ENCODE measurements at regions not wholly inside any gene's neighbourhood (a gene's known extent, or its start where the extent isn't known, plus 50 kb on each side); places are given as distances from the start of the nearest gene placed in this dataset.
"Not testable (repeated sequence)": the region's sequence is repeated elsewhere in the genome, so short reads cannot be mapped to it uniquely, and the experiment has no call there.

DNA sequence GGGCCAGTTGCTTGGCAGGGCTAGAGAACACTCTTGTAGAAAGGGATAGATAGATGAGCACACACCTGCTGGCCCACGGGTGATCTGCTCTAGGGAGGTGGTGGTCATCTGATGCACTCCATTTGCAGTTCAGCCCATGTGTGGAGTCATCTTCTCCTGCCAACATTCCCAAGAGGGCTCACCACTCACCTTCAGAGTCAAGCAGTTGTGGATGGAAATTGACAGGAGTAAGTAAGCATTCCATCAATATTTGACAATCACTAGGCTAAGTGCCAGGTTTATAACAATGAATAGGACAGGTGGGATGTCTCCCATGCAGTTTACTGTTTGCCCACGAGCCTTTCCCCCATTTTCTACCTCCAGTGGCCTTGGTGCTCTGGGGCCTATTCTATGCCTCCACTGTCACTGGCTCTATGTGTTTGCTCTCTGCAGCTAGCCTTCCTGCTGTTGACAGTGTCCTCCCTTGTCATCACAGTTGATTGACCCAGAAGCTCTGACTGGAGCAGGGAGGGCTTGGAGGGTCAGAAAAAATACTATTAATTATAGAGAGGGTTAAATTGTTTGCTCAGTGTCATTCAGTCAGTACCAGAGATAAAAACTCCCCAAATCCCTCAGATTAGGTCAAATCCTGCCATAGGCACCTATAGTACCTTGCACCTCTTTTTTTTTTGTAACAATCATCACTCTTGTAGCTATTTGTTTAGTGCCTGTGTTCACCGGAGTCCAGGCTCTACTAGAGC is 134.6 kb upstream of the PZP start:
- Mint-ChIP-seq H3K9me3 (ENCODE audit: low read depth, unreplicated experiment) (no peaks in the 10 kb centered on the region), H3K4me3 (ENCODE audit: low read depth, unreplicated experiment) (no peak overlapping the region), H3K27ac (ENCODE audit: unreplicated experiment) (no peak overlapping the region), H3K4me1 (ENCODE audit: low read depth, unreplicated experiment) (no peaks in the 10 kb centered on the region), H3K36me3 (ENCODE audit: insufficient read depth, unreplicated experiment) (no peaks in the 10 kb centered on the region), H3K27me3 (ENCODE audit: unreplicated experiment) (no peaks in the 10 kb centered on the region)
- no peak for DNase-seq
- no peak for TF ChIP-seq CTCF (IDR thresholded peaks at IDR 0.05; ENCODE audit: unreplicated experiment)
- no TSS peak for BruUV-seq (replicated peaks)
- CTCF ChIA-PET = no interaction called here
- intact Hi-C loops (cut with micrococcal nuclease; ENCODE audit: unreplicated experiment) = no loop called here

DNA sequence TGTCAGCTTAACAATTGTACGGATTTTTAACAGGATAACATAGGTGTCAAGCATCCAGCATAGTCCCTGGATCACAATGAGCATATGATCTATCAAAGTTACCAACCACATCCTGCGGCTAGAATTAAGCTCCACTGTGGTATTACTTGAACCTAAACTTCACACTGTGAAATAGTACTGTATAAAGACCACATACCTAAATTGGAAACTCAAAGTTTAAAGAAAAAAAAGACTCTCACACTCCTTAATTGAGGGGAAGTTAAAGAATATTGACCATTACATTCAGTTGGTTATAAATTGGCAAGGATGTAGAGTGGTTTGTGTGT is 133.0 kb upstream of the PZP start:
- intact Hi-C loops (cut with micrococcal nuclease; ENCODE audit: unreplicated experiment) = no loop called here
- no peak overlapping the region for H3K4me3 Mint-ChIP-seq (ENCODE audit: low read depth, unreplicated experiment)
- DNase-seq = no peak
- no TSS peak for BruUV-seq (replicated peaks)
- no peaks in the 10 kb centered on the region for H3K27me3 Mint-ChIP-seq (ENCODE audit: unreplicated experiment)
- no peak overlapping the region for H3K27ac Mint-ChIP-seq (ENCODE audit: unreplicated experiment)
- no peaks in the 10 kb centered on the region for H3K9me3 Mint-ChIP-seq (ENCODE audit: low read depth, unreplicated experiment)
- no peaks in the 10 kb centered on the region for H3K36me3 Mint-ChIP-seq (ENCODE audit: insufficient read depth, unreplicated experiment)
- no peak for TF ChIP-seq CTCF (IDR thresholded peaks at IDR 0.05; ENCODE audit: unreplicated experiment)
- CTCF ChIA-PET = interaction anchor here (1.1 kb wide), 1 partner anchor 10 kb away, joined by 3 read pairs; no protein-coding TSS in a partner anchor
- no peaks in the 10 kb centered on the region for H3K4me1 Mint-ChIP-seq (ENCODE audit: low read depth, unreplicated experiment)

GRCh38 chr12:9340422-9341259 is 132.4 kb upstream of the PZP start:
- Mint-ChIP-seq H3K4me1 (ENCODE audit: low read depth, unreplicated experiment) (no peaks in the 10 kb centered on the region), H3K4me3 (ENCODE audit: low read depth, unreplicated experiment) (no peak overlapping the region), H3K27ac (ENCODE audit: unreplicated experiment) (no peak overlapping the region), H3K9me3 (ENCODE audit: low read depth, unreplicated experiment) (no peaks in the 10 kb centered on the region), H3K27me3 (ENCODE audit: unreplicated experiment) (no peaks in the 10 kb centered on the region), H3K36me3 (ENCODE audit: insufficient read depth, unreplicated experiment) (no peaks in the 10 kb centered on the region)
- CTCF ChIA-PET = interaction anchor here (1.1 to 1.4 kb wide), 2 partner anchors 9 kb away, joined by 3 to 4 read pairs; no protein-coding TSS in a partner anchor
- no peak for DNase-seq
- BruUV-seq (replicated peaks) = no TSS peak
- intact Hi-C loops (cut with micrococcal nuclease; ENCODE audit: unreplicated experiment) = no loop called here
- no peak for TF ChIP-seq CTCF (IDR thresholded peaks at IDR 0.05; ENCODE audit: unreplicated experiment)

GRCh38 chr12:9337656-9338055 is 129.5 kb upstream of the PZP start:
- no TSS peak for BruUV-seq (replicated peaks)
- H3K4me1 Mint-ChIP-seq (ENCODE audit: low read depth, unreplicated experiment) = no peaks in the 10 kb centered on the region
- TF ChIP-seq CTCF (IDR thresholded peaks at IDR 0.05; ENCODE audit: unreplicated experiment) = no peak
- H3K27me3 Mint-ChIP-seq (ENCODE audit: unreplicated experiment) = no peaks in the 10 kb centered on the region
- H3K9me3 Mint-ChIP-seq (ENCODE audit: low read depth, unreplicated experiment) = no peaks in the 10 kb centered on the region
- DNase-seq = no peak
- H3K4me3 Mint-ChIP-seq (ENCODE audit: low read depth, unreplicated experiment) = no peak overlapping the region
- H3K27ac Mint-ChIP-seq (ENCODE audit: unreplicated experiment) = no peak overlapping the region
- no peaks in the 10 kb centered on the region for H3K36me3 Mint-ChIP-seq (ENCODE audit: insufficient read depth, unreplicated experiment)
- CTCF ChIA-PET = no interaction called here
- intact Hi-C loops (cut with micrococcal nuclease; ENCODE audit: unreplicated experiment) = no loop called here

GRCh38 chr12:9336375-9337011 is 128.3 kb upstream of the PZP start:
- H3K27me3 Mint-ChIP-seq (ENCODE audit: unreplicated experiment); H3K9me3 Mint-ChIP-seq (ENCODE audit: low read depth, unreplicated experiment); DNase-seq; H3K4me1 Mint-ChIP-seq (ENCODE audit: low read depth, unreplicated experiment); H3K4me3 Mint-ChIP-seq (ENCODE audit: low read depth, unreplicated experiment); intact Hi-C loops (cut with micrococcal nuclease; ENCODE audit: unreplicated experiment); H3K27ac Mint-ChIP-seq (ENCODE audit: unreplicated experiment); BruUV-seq (replicated peaks); CTCF ChIA-PET; H3K36me3 Mint-ChIP-seq (ENCODE audit: insufficient read depth, unreplicated experiment): not testable (repeated sequence)

Data from Calu3 (cell line).